GM19467 (cell line): ENCODE measurements at regions not wholly inside any gene's neighbourhood (a gene's known extent, or its start where the extent isn't known, plus 50 kb on each side); places are given as distances from the start of the nearest gene placed in this dataset.
"Not testable (repeated sequence)": the region's sequence is repeated elsewhere in the genome, so short reads cannot be mapped to it uniquely, and the experiment has no call there.

Experiments
- ATAC-seq: cut with Tn5 transposase; IDR thresholded peaks from one replicate; pipeline ENCODE4 v1.9.1; 2021; ENCODE audit warnings: mild to moderate bottlenecking, moderate library complexity; ENCODE audit not compliant: unreplicated experiment

DNA sequence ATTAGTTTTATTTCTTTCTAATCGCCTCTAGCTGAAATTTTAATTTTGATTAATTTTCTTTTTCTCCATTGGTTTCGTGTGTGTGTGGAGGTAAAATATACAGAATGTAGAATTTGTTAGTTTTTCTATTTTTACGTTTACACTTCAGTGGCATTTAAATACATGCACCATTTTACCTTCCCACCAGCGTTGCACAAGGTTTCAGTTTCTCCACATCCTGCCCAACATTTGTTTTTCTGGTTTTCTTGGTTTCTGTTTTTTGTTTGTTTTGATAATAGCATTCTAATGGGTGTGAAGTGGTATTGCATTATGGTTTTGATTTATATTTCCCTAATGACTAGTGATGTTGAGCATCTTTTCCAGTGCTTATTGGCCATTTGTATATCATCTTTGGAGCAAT, 871.4 kb upstream of the DEFB115 start:
- ATAC-seq, result not testable (repeated sequence)

DNA sequence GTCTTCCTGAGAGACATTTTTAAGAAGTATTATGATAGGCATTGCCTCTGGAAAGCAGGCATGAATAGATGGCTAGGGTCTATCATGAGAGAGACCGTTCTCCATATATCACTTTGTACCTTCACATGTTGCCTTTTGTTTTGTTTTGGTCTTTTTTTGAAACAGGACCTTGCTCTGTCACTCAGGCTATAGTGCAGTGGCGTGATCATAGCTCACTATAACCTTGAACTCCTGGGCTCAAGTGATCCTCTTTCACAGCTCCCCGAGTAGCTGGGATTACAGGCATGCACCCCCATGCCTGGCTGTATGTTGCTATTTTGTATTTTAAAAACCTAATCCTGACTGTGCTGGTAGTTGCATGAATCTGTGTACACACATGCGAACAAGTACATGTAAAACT, 869.6 kb upstream of the DEFB115 start:
- not testable (repeated sequence) for ATAC-seq

- ATAC-seq, result not testable (repeated sequence)
These were observed 863.9 kb upstream of the DEFB115 start for GRCh38 chr20:30393523-30393922.

DNA sequence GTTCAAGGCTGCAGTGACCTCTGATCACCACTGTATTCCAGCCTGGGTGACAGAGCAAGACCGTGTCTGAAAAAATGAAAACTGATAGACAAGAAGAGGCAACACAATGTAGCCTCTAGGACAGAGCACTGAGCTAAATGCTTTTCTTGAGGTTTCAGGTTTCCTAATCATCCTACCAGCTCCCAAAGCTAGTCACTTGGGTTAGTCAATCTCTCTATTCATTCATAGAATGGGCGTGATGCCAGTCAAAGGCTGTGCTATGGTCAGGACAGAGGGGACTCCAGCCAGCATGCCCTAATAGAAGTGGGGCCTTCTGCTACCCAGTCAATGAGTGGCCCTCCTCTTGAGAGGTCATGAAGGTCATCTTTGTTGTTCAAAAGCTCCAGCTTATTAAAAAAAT, 860.4 kb upstream of the DEFB115 start:
- ATAC-seq, result not testable (repeated sequence)

DNA sequence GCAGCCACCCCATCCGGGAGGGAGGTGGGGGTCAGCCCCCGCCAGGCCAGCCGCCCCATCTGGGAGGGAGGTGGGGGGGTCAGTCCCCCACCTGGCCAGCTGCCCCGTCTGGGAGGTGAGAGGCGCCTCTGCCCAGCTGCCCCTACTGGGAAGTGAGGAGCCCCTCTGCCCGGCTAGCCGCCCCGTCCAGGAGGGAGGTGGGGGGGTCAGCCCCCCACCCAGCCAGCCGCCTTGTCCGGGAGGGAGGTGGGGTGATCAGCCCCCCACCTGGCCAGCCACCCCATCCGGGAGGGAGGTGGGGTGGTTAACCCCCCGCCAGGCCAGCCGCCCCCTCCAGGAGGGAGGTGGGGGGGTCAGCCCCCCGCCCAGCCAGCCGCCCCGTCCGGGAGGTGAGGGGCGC, 852.4 kb upstream of the DEFB115 start:
- not testable (repeated sequence) for ATAC-seq

DNA sequence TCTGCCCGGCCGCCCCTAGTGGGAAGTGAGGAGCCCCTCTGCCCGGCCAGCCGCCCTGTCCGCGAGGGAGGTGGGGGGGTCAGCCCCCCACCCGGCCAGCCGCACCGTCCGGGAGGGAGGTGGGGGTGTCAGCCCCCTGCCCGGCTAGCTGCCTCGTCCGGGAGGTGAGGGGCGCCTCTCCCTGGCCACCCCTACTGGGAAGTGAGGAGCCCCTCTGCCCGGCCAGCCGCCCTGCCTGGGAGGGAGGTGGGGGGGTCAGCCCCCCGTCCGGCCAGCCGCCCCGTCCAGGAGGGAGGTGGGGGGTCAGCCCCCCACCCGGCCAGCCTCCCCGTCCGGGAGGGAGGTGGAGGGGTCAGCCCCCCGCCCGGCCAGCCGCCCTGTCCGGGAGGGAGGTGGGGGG, 851.9 kb upstream of the DEFB115 start:
- not testable (repeated sequence) for ATAC-seq

- ATAC-seq, result not testable (repeated sequence)
These were observed 851.1 kb upstream of the DEFB115 start for GRCh38 chr20:30406370-30406769.

GRCh38 chr20:30412972-30413371, 844.5 kb upstream of the DEFB115 start:
- no peak for ATAC-seq

DNA sequence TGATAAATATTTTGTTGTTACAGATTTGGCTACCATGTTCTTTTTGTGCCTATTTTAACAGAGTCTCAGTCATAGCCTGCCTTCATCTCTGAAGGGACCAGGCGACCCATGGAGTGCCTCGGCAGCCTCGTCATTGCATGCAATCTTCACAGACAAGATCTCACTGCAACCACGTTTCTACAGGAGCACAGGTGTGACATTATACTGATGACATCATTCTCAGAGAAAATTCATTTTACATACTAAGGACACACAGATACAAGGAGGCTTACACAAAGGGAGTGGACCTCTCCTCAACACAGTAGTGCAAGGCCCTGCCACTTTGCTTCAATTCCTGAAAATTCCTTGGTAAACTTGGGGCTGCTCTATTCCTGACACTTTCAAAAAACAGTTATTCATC, 840.1 kb upstream of the DEFB115 start:
- ATAC-seq, result not testable (repeated sequence)

DNA sequence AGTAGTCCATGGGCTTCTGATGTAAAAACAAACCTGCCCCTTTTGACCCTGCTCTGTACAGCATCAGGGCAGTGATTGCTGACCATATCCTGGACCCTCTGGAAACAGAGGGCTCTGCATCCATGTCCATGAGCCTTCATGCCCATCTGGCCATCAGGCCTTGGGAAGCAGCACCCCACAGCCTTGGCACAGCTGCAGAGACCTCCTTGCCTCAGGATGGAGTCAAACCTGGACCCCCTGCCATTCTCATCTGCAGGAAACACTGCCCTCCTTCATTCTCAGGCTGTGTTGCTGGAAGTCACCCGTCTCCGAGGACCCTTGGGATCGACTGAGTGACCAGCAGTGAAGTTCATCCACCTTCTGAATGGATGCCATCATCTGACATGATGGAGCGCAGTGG, 839.1 kb upstream of the DEFB115 start:
- ATAC-seq, result not testable (repeated sequence)

- ATAC-seq, result no peak
These were observed 838.0 kb upstream of the DEFB115 start for GRCh38 chr20:30419466-30419865.

DNA sequence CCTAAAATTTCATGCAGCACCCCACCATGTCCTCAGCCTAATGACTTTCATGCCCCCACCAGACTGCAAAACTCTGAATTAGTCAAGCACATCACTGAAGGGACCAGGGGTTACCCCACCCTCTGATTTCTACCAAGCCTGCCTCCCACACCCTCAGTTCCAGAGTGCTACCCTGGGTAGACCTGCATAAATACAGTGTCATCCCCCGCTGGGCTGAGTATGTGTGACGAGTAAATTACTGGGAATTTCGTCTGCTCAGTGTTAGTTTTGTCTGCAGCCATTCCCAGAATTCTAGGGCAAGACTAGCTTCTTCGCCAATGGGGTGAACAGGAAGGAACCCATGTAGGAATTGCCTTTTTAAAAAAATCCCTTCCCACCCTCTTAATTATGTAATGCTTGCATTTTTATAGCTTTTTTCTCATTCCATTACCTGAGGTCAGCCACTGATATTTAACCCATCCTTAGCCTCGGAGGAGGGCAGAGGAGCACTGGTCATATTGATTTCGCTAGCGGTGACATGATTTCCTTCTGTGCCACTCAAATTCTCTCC, 837.5 kb upstream of the DEFB115 start:
- ATAC-seq, result not testable (repeated sequence)
